Endodermal cell (in vitro differentiated cells): ENCODE measurements at regions not wholly inside any gene's neighbourhood (a gene's known extent, or its start where the extent isn't known, plus 50 kb on each side); places are given as distances from the start of the nearest gene placed in this dataset.

Experiments used
- DNase-seq: peaks from one replicate; pipeline ENCODE4 v3.0.0-alpha.2; 2017
- H3K27ac ChIP-seq: 2 replicates; pipeline ENCODE4 v1.5.1; 2013; ENCODE audit warnings: mild to moderate bottlenecking, low read depth, low read length, moderate library complexity
- H3K27me3 ChIP-seq: 2 replicates; pipeline ENCODE4 v1.6.1; 2013; ENCODE audit warnings: mild to moderate bottlenecking, low read length, moderate library complexity; ENCODE audit not compliant: insufficient read depth, control insufficient read depth, poor library complexity, severe bottlenecking
- H3K36me3 ChIP-seq: 2 replicates; pipeline ENCODE4 v1.7.0; 2013; ENCODE audit warnings: mild to moderate bottlenecking, low read length, moderate library complexity; ENCODE audit not compliant: control insufficient read depth, insufficient read depth
- H3K4me1 ChIP-seq: one replicate; pipeline ENCODE4 v1.7.0; 2013; ENCODE audit warnings: low read length; ENCODE audit not compliant: control insufficient read depth, insufficient read depth
- H3K4me3 ChIP-seq: 2 replicates; pipeline ENCODE4 v1.5.1; 2013; ENCODE audit warnings: mild to moderate bottlenecking, low read length, moderate library complexity
- H3K9ac ChIP-seq: 2 replicates; pipeline ENCODE4 v1.6.1; 2013; ENCODE audit warnings: mild to moderate bottlenecking, low read length, moderate library complexity; ENCODE audit not compliant: poor library complexity, severe bottlenecking; ENCODE audit errors: extremely low read depth
- H3K9me3 ChIP-seq: 2 replicates; pipeline ENCODE4 v1.6.1; 2013; ENCODE audit warnings: mild to moderate bottlenecking, low read length, moderate library complexity; ENCODE audit not compliant: control insufficient read depth
- H3K27ac Mint-ChIP-seq: 2 replicates; pipeline ENCODE4 v1.8.0; 2020; ENCODE audit warnings: mixed read lengths
- H3K27me3 Mint-ChIP-seq: 2 replicates; pipeline ENCODE4 v1.8.0; 2021; ENCODE audit warnings: mild to moderate bottlenecking, mixed read lengths; ENCODE audit not compliant: insufficient read depth
- H3K36me3 Mint-ChIP-seq: 2 replicates; pipeline ENCODE4 v1.8.0; 2020; ENCODE audit warnings: low read depth, mixed read lengths
- H3K4me1 Mint-ChIP-seq: 2 replicates; pipeline ENCODE4 v1.8.0; 2020; ENCODE audit warnings: mixed read lengths
- H3K4me3 Mint-ChIP-seq: 2 replicates; pipeline ENCODE4 v1.8.0; 2020; ENCODE audit warnings: mild to moderate bottlenecking, moderate library complexity, mixed read lengths
- H3K9me3 Mint-ChIP-seq: 2 replicates; pipeline ENCODE4 v1.8.0; 2020; ENCODE audit warnings: mild to moderate bottlenecking, mixed read lengths
- CTCF ChIP-seq: fragments of 200-600 bp; sonication (generic); conservative IDR thresholded peaks from 2 replicates; pipeline ENCODE4 v1.5.0; 2021; ENCODE audit warnings: antibody characterized with exemption, mild to moderate bottlenecking
- WGBS, 2 experiments: methylation state at CpG; one replicate each; pipeline versions ENCODE4 v1.1.5 to v1.1.7; 2013; ENCODE audit warnings: missing lambda C conversion rate in 2 of 2, mixed read lengths in 1 of 2; ENCODE audit not compliant: insufficient coverage in 1 of 2, insufficient read length in 1 of 2; 5-methylcytosine and 5-hydroxymethylcytosine counted together

- 62% methylated on average over 2 of the region's 4 CpGs; no CpG with 5 or more reads in 1 of the 2 experiments for WGBS, 2 experiments
- H3K27ac ChIP-seq, result no peak overlapping the region
- no peaks in the 10 kb centered on the region for H3K36me3 Mint-ChIP-seq
- no peaks in the 10 kb centered on the region for H3K9me3 Mint-ChIP-seq
- H3K36me3 ChIP-seq, result no peaks in the 10 kb centered on the region
- no peak overlapping the region for H3K27ac Mint-ChIP-seq
- H3K4me1 ChIP-seq, result no peaks in the 10 kb centered on the region
- H3K9ac ChIP-seq, result no peak overlapping the region
- H3K4me3 ChIP-seq, result no peak overlapping the region
- peaks cover 3% of the 10 kb centered on the region for H3K4me1 Mint-ChIP-seq
- H3K27me3 Mint-ChIP-seq, result no peaks in the 10 kb centered on the region
- H3K27me3 ChIP-seq, result no peaks in the 10 kb centered on the region
- no peaks in the 10 kb centered on the region for H3K9me3 ChIP-seq
- no peak for DNase-seq
- no peak overlapping the region for H3K4me3 Mint-ChIP-seq
- TF ChIP-seq CTCF, result peak; percentile 79
These were observed 105.4 kb upstream of the MCHR2 start for GRCh38 chr6:100099189-100100074.

GRCh38 chr6:100096936-100097335 is 102.9 kb upstream of the MCHR2 start:
- Histone ChIP-seq H3K27me3 (no peaks in the 10 kb centered on the region), H3K9me3 (no peaks in the 10 kb centered on the region), H3K4me3 (no peak overlapping the region), H3K27ac (no peak overlapping the region), H3K9ac (no peak overlapping the region), H3K36me3 (no peaks in the 10 kb centered on the region), H3K4me1 (no peaks in the 10 kb centered on the region)
- peaks cover 3% of the 10 kb centered on the region for H3K4me1 Mint-ChIP-seq
- H3K27ac Mint-ChIP-seq, result no peak overlapping the region
- H3K36me3 Mint-ChIP-seq, result no peaks in the 10 kb centered on the region
- TF ChIP-seq CTCF, result no peak
- no peaks in the 10 kb centered on the region for H3K27me3 Mint-ChIP-seq
- DNase-seq, result no peak
- H3K4me3 Mint-ChIP-seq, result no peak overlapping the region
- no peaks in the 10 kb centered on the region for H3K9me3 Mint-ChIP-seq

GRCh38 chr6:100096341-100096740 is 102.3 kb upstream of the MCHR2 start:
- no peak for DNase-seq
- Histone ChIP-seq H3K27me3 (no peaks in the 10 kb centered on the region), H3K27ac (no peak overlapping the region), H3K9ac (no peak overlapping the region), H3K9me3 (no peaks in the 10 kb centered on the region), H3K4me3 (no peak overlapping the region), H3K4me1 (no peaks in the 10 kb centered on the region), H3K36me3 (no peaks in the 10 kb centered on the region)
- Mint-ChIP-seq H3K4me1 (peaks cover 3% of the 10 kb centered on the region), H3K4me3 (no peak overlapping the region), H3K36me3 (no peaks in the 10 kb centered on the region), H3K9me3 (no peaks in the 10 kb centered on the region), H3K27me3 (no peaks in the 10 kb centered on the region), H3K27ac (no peak overlapping the region)
- WGBS, 2 experiments, result 89 to 94% methylated on average over 2 of the region's 2 CpGs
- no peak for TF ChIP-seq CTCF
